NCI-H446 treated with DMSO at 0.1 percent for 48 hours (cell line): ENCODE measurements at regions not wholly inside any gene's neighbourhood (a gene's known extent, or its start where the extent isn't known, plus 50 kb on each side); places are given as distances from the start of the nearest gene placed in this dataset.

Experiments used
- DNase-seq: peaks from one replicate; lab custom pipeline; 2025; lab: John Stamatoyannopoulos, UW

GRCh38 chr12:102596031-102596430 is 115.7 kb upstream of the IGF1 start:
- DNase-seq: no peak

- DNase-seq: no peak
Observed at GRCh38 chr12:102595315-102595714, 115.0 kb upstream of the IGF1 start.

GRCh38 chr12:102593134-102593533 is 112.8 kb upstream of the IGF1 start:
- no peak for DNase-seq

GRCh38 chr12:102592134-102592533 is 111.8 kb upstream of the IGF1 start:
- DNase-seq: no peak

- DNase-seq: no peak
Observed at GRCh38 chr12:102573237-102573636, 92.9 kb upstream of the IGF1 start.

DNA sequence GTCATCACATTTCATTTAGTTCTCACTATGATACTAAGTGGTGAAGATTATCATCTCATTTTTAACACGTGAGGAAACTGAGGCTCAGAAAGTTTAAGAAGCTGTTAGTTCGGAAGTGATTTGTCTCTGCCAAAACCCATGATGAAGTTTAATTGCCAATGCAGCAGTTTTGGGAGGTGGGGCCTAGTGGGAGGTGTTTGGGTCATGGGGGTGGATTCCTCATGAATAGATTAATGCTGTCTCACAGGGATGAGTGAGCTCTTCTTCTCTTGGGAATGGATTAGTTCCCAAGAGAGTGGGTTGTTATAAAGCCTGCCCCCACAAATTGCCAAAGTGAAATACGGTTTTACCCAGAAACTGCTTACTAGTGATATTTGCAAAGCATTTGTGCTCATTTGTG is 91.5 kb upstream of the IGF1 start:
- no peak for DNase-seq

GRCh38 chr12:102570256-102570655 is 89.9 kb upstream of the IGF1 start:
- no peak for DNase-seq

DNA sequence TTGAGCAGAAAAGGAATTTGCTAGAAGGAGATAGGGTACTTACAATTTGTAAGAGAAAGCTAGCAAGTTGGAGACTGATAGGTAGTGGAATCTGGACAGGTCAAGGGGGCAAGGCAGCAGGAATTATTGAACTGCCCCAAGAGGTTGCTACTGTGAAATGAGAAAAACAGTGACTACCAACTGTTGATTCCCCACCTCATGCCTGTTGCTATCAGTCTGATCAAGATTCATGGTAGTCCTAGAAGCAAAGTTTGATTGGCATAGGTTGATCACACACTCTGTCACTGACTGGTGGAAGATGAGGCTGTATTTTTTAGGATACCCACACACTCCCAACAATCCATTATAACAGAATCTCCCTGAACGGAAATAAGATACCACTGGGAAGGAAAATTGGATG is 89.4 kb upstream of the IGF1 start:
- no peak for DNase-seq

DNA sequence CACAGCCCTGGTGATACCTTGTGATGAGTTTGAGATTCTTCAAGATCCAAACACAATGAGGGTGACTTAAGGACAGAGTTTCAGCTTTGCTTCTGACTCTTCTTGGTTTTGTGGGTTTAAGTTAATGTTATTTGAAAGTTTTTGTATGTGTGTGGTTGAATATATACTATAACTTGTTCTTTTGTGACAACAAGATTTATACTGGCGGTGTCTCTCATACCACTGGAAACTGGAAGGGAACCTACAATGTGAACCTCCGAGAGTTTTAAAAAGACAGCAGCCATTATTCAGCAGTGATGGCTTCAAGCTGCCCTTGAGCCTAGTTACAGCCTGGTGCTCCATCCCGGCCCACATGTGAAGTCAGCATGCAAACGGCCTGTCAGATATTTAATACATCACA is 87.9 kb upstream of the IGF1 start:
- no peak for DNase-seq

DNA sequence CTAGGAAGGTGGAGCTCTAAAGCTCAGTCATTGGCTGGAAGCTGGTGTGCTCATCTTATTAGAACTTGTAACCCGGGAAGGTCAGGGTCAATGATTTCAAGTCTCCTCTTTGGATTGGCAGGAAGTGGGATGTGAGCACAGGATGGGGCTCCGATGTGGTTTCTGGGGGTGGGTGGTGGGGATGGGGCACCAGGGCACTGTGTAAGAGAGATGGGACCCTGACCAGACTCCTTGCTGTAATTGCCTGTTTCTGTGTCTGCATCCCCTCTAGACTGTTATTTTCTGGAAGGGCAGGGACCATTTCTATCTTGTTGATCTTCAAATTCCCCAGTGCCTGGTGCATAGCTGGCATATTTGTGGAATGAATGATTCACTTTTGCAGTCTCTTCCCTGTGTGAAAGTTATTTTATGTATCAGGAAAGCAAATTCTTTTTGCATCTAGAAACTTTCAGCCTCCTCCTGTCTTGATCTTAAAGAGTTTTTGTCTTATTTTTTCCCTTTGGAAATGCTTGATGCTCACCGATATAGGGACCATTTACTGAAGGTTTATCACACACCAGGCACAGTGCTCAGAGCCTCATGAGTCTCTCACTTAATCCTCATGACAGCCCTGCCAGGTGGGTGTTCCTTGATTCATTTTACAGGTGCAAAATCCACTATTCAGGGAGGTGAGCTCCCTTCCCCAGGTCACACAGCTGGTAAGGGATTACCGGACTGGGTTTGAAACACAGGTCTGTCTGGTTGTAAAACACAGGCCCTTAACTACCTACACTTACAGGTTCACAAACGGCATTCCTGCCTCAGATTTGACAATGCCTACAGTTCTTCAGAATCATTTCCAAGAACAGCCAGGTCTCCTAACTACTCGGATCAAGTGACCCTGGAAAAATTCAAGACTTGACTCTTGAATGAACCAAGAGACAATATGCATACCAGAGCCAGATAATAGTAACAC is 86.9 kb upstream of the IGF1 start:
- no peak for DNase-seq

GRCh38 chr12:102565555-102565954 is 85.2 kb upstream of the IGF1 start:
- no peak for DNase-seq

DNA sequence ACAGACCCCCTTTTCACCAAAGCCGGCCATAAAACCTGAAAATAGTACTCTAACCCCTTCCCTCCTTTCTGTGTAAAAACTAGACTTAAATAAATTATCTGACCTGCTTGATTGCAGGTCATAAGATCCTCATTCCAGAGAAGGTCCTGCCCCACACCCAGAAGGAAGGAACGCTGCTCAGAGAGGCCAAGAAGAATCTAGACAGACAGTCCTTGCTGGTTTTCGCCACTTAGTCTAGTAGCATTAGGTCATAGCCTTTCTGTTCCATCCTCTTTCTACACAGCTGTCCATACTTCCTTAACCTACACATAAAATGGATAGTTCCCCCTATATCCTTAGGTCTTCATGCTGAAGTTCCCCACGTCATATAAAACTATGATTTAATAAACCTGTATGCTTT is 83.7 kb upstream of the IGF1 start:
- no peak for DNase-seq

DNA sequence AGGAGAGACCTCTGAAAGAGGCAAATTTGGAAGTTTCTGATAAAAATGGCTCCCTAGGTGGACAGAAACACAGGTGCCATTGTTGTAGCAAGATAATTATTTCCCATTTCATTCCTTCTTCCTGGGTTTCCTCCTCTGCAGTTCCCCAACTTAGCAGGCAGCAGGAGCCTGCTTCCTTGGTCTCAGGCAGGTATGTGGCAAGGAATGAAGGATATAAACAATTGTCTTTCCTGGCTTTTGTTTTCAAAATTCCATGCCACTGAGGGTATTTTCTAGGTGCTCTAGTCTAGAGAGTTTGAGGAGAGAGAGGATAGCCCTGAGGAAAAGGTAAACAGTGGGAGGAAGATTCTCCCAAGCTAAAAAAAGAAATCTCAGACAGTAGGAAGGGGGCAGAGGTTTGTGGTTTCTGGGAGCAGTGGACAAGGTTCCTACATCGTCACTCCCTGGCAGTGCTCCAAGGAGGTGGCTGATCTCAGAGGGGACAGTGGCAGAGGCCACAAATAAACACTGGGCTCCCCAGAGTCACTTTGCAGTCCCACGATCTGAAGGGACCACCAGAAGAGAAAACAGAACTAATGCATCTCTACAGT is 82.6 kb upstream of the IGF1 start:
- DNase-seq: no peak

DNA sequence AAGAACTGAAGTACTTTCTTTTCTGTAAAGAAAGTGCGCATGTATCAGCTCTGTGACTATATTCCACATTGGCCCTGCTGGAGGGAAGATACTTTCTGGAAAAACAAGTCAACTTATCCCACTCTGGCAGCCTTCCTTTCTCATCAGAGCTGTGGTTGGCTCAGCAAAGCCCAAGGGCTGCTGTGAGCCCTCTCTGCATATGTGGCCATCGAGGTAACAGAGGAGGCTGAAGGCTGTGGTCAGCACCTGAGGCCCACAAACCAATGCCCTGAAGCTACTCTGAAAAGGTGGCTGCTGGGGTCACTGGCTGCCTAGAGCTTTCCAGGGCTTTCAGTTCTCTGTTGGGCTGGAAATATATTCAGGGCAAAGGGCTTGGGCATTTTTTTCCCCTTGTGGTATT is 70.8 kb upstream of the IGF1 start:
- DNase-seq: no peak

DNA sequence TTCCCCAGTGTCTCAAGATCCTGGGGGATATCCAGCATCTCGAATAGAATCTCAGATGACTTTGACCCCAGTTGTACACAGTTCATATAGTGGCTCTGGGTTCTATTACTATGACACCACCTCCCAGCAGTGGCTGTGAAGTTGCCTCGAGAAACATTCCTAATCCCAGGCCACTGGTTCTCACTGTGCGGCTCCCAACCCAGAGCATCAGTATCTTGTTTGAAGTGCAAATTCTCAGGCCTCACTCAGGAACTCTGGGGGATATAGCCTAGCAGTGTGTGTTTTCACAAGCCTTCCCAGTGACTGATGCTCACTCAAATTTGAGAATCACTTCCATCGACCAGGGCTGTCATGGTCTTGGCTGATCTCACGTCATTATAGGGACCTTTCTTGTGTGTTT is 69.3 kb upstream of the IGF1 start:
- no peak for DNase-seq

GRCh38 chr12:102548543-102548942 is 68.2 kb upstream of the IGF1 start:
- DNase-seq: no peak

GRCh38 chr12:102543494-102544485 is 63.4 kb upstream of the IGF1 start:
- DNase-seq: no peak

DNA sequence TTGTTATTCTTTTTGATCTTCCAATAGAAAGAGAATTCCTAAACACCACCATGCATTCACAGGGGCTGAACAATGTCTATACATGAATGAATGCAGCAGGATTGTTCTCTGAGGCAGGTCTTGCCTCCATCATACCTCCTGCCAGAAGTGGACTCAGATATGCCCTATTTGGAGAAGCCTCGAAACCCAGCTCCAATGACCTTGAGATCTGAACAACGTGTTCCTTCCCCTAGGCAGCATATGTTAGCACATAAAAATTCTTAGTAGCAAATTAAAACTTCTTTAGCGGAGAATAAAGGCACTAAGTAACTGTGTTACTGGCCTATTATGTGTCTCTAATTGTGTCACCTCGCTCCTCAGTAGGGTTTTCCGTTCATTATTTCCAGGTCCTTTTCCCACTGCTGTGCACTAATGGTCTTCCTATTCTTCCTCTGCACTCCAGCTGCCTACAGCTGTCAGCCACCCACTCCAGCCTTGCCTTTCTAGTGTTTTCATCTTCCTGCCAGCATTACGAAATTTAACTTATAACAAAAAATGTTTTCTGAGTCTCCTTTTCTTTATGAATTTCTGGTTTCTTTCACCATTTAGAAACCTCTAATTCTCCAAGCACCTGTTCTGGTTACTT is 62.6 kb upstream of the IGF1 start:
- no peak for DNase-seq

DNA sequence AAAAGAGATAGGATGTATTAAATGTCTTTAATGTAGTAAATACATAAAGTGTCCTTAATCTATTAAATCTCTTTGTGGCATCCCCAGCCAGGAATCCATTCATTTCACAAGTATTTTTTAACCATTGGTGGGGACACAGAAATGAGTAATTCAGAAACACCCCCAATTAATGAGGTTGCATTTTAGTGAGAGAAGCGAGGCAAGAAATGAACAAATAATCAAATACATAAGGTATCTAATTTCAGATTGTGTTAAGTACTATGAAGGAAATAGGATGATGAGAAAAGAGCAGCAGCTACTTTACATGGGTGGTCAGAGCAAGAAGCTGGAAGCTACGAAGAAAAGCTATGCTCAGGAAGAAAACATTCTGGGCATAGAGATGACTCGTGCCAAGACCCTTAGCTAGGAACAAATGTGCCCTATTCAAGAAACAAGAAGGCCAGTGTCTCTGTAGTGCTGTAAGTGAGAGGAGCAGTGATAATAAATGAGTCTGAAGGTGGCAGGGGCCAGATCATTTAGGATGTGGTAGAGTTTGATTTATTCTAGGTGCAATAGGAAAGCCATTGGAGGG is 60.5 kb upstream of the IGF1 start:
- DNase-seq: no peak

GRCh38 chr12:102539651-102540553 is 59.5 kb upstream of the IGF1 start:
- DNase-seq: no peak

- no peak for DNase-seq
Observed at GRCh38 chr12:102535306-102535705, 54.9 kb upstream of the IGF1 start.
